ACC112 (cell line): ENCODE measurements at regions not wholly inside any gene's neighbourhood (a gene's known extent, or its start where the extent isn't known, plus 50 kb on each side); places are given as distances from the start of the nearest gene placed in this dataset.

ENCODE experiments used
- H2AFZ ChIP-seq: fragments of 200-600 bp; sonication (generic); one replicate; pipeline ENCODE4 v1.6.0; 2017; ENCODE audit warnings: antibody characterized with exemption, low read length; ENCODE audit not compliant: unreplicated experiment
- H3K27ac ChIP-seq: fragments of 200-600 bp; sonication (generic); 2 replicates; pipeline ENCODE4 v1.5.1; 2014; ENCODE audit warnings: low read depth, mild to moderate bottlenecking, antibody characterized with exemption, low read length, moderate library complexity
- H3K27me3 ChIP-seq: fragments of 200-600 bp; sonication (generic); 2 replicates; pipeline ENCODE4 v1.6.1; 2014; ENCODE audit warnings: mild to moderate bottlenecking, antibody characterized with exemption, low read length, moderate library complexity, mixed read lengths; ENCODE audit not compliant: insufficient read depth
- H3K36me3 ChIP-seq: fragments of 200-600 bp; sonication (generic); 2 replicates; pipeline ENCODE4 v1.6.1; 2016; ENCODE audit warnings: mild to moderate bottlenecking, antibody characterized with exemption, low read length, moderate library complexity, mixed read lengths; ENCODE audit not compliant: insufficient read depth
- H3K4me1 ChIP-seq: fragments of 200-600 bp; sonication (generic); one replicate; pipeline ENCODE4 v1.6.1; 2016; ENCODE audit warnings: low read length, mixed read lengths; ENCODE audit not compliant: insufficient read depth, unreplicated experiment, control insufficient read depth
- H3K4me3 ChIP-seq: fragments of 200-600 bp; sonication (generic); 2 replicates; pipeline ENCODE4 v1.5.1; 2014; ENCODE audit warnings: mild to moderate bottlenecking, low read depth, low read length
- H3K79me2 ChIP-seq: fragments of 200-600 bp; sonication (generic); one replicate; pipeline ENCODE4 v1.6.0; 2016; ENCODE audit warnings: low read length; ENCODE audit not compliant: control insufficient read depth, unreplicated experiment, insufficient read depth

GRCh38 chr6:92371211-92372208, 1047.8 kb downstream of the EPHA7 start:
- Histone ChIP-seq H2AFZ (no peak overlapping the region), H3K4me3 (no peak overlapping the region), H3K36me3 (no peaks in the 10 kb centered on the region)

GRCh38 chr6:92369309-92369708, 1050.0 kb downstream of the EPHA7 start:
- Histone ChIP-seq H3K27ac (no peak overlapping the region), H3K36me3 (no peaks in the 10 kb centered on the region), H3K4me3 (no peak overlapping the region), H3K27me3 (no peaks in the 10 kb centered on the region), H3K79me2 (no peaks in the 10 kb centered on the region), H3K4me1 (no peaks in the 10 kb centered on the region), H2AFZ (no peak overlapping the region)

More at GRCh38 chr6:92371211-92372208, 1047.8 kb downstream of the EPHA7 start:
- Histone ChIP-seq H3K79me2 (no peaks in the 10 kb centered on the region), H3K27me3 (no peaks in the 10 kb centered on the region), H3K4me1 (no peaks in the 10 kb centered on the region), H3K27ac (no peak overlapping the region)

- Histone ChIP-seq H3K4me3 (no peak overlapping the region), H3K36me3 (no peaks in the 10 kb centered on the region), H2AFZ (no peak overlapping the region), H3K79me2 (no peaks in the 10 kb centered on the region), H3K4me1 (no peaks in the 10 kb centered on the region), H3K27me3 (no peaks in the 10 kb centered on the region), H3K27ac (no peak overlapping the region)
Measured at GRCh38 chr6:92364948-92365541, 1054.3 kb downstream of the EPHA7 start.

GRCh38 chr6:92363111-92363510, 1056.2 kb downstream of the EPHA7 start:
- no peaks in the 10 kb centered on the region for H3K36me3 ChIP-seq
- no peak overlapping the region for H3K27ac ChIP-seq
- no peaks in the 10 kb centered on the region for H3K27me3 ChIP-seq
- no peaks in the 10 kb centered on the region for H3K4me1 ChIP-seq
- H3K79me2 ChIP-seq = no peaks in the 10 kb centered on the region
- H2AFZ ChIP-seq = no peak overlapping the region
- H3K4me3 ChIP-seq = no peak overlapping the region

- Histone ChIP-seq H2AFZ (no peak overlapping the region), H3K36me3 (no peaks in the 10 kb centered on the region), H3K4me3 (no peak overlapping the region), H3K27ac (no peak overlapping the region), H3K79me2 (no peaks in the 10 kb centered on the region), H3K27me3 (no peaks in the 10 kb centered on the region), H3K4me1 (no peaks in the 10 kb centered on the region)
Measured at GRCh38 chr6:92362404-92362803, 1057.0 kb downstream of the EPHA7 start.

- H3K27ac ChIP-seq = no peak overlapping the region
- no peaks in the 10 kb centered on the region for H3K36me3 ChIP-seq
- H3K4me1 ChIP-seq = no peaks in the 10 kb centered on the region
- no peaks in the 10 kb centered on the region for H3K79me2 ChIP-seq
- no peak overlapping the region for H2AFZ ChIP-seq
- H3K27me3 ChIP-seq = no peaks in the 10 kb centered on the region
- no peak overlapping the region for H3K4me3 ChIP-seq
Measured at GRCh38 chr6:92361990-92362389, 1057.4 kb downstream of the EPHA7 start.

GRCh38 chr6:92354270-92354829, 1065.0 kb downstream of the EPHA7 start:
- Histone ChIP-seq H3K4me3 (no peak overlapping the region), H2AFZ (no peak overlapping the region)

GRCh38 chr6:92352130-92352529, 1067.2 kb downstream of the EPHA7 start:
- H2AFZ ChIP-seq = no peak overlapping the region
- H3K79me2 ChIP-seq = no peaks in the 10 kb centered on the region
- no peak overlapping the region for H3K27ac ChIP-seq
- no peaks in the 10 kb centered on the region for H3K27me3 ChIP-seq
- H3K4me3 ChIP-seq = no peak overlapping the region
- no peaks in the 10 kb centered on the region for H3K36me3 ChIP-seq
- H3K4me1 ChIP-seq = no peaks in the 10 kb centered on the region

More at GRCh38 chr6:92354270-92354829, 1065.0 kb downstream of the EPHA7 start:
- H3K27me3 ChIP-seq = no peaks in the 10 kb centered on the region
- H3K27ac ChIP-seq = no peak overlapping the region
- no peaks in the 10 kb centered on the region for H3K4me1 ChIP-seq
- H3K36me3 ChIP-seq = no peaks in the 10 kb centered on the region
- no peaks in the 10 kb centered on the region for H3K79me2 ChIP-seq

- no peaks in the 10 kb centered on the region for H3K36me3 ChIP-seq
- H3K27me3 ChIP-seq = no peaks in the 10 kb centered on the region
- no peaks in the 10 kb centered on the region for H3K4me1 ChIP-seq
- no peak overlapping the region for H3K4me3 ChIP-seq
- H3K27ac ChIP-seq = no peak overlapping the region
- H3K79me2 ChIP-seq = no peaks in the 10 kb centered on the region
- H2AFZ ChIP-seq = no peak overlapping the region
Measured at GRCh38 chr6:92341201-92341600, 1078.2 kb downstream of the EPHA7 start.

- H3K36me3 ChIP-seq = no peaks in the 10 kb centered on the region
- H3K27ac ChIP-seq = no peak overlapping the region
- no peak overlapping the region for H2AFZ ChIP-seq
- no peak overlapping the region for H3K4me3 ChIP-seq
- no peaks in the 10 kb centered on the region for H3K4me1 ChIP-seq
- H3K79me2 ChIP-seq = no peaks in the 10 kb centered on the region
- no peaks in the 10 kb centered on the region for H3K27me3 ChIP-seq
Measured at GRCh38 chr6:92339936-92340640, 1079.3 kb downstream of the EPHA7 start.
